ENCODE measurements at regions not wholly inside any gene's neighbourhood (a gene's known extent, or its start where the extent isn't known, plus 50 kb on each side); places are given as distances from the start of the nearest gene placed in this dataset.

DNA sequence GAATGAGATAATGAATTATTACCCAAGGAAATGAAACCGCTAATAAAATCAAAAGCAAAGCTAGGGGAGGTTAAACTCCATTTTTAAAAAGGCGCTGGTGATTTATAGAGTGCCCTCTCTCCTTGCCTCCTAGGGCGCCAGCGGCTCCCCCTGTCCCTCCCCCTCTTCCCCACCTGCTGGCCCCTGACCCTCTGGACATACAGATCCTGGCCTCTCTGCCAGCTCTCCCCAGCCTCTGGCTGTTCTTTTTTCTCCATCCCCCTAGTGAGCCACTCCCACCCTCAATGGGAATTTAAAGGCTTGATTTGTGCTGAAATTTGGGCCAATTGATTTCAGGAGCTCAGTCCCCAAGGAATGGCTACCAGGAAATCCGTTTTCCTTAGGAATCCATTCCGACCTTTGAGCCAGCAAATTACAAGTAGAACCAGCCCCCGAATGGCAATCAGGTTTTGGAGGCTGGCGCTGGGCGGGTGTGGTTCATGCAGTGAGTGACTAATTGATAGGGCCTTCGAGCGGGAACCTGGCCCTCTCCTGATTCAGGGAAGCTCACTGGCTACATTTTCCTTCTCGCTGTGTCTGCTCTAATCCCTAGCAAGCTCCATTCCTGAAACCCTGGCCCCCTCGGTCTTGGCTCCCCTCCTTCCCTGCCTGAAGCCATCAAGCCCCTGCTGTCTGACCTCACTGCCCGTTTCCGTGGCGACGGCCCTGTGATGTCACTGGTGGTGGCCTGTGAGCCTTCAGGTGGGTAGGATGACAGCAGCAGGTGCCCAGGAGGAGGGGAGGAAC is 141.9 kb upstream of the SDK2 start:
- DNase-seq = no peak

- DNase-seq = no peak
These were observed 143.1 kb upstream of the SDK2 start for GRCh38 chr17:73787076-73788059.

GRCh38 chr17:73788111-73788510 is 143.9 kb upstream of the SDK2 start:
- DNase-seq = no peak

GRCh38 chr17:73791121-73791520 is 146.9 kb upstream of the SDK2 start:
- no peak for DNase-seq

- DNase-seq = no peak
These were observed 147.4 kb upstream of the SDK2 start for GRCh38 chr17:73791631-73792030.

GRCh38 chr17:73792994-73793393 is 148.7 kb upstream of the SDK2 start:
- DNase-seq = no peak

DNA sequence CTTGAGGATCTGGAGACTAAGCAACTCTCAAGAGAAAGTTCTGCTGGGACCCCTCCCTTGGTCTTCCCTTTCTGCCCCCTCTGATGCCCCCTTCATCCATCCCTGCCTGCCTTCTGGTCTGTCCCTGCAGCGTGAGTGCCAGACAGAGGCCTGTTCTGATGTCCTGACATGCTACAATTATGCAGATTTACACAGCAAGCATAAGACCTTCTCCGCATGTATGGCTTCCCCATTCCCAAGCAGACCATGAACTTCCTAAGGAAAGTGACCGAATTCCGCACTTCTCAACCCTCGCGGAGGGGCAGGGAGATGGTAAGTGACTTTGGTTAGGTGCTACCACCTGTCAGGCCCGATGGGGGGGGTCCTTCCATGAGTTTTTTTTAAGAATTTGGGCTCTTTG is 150.1 kb upstream of the SDK2 start:
- no peak for DNase-seq

DNA sequence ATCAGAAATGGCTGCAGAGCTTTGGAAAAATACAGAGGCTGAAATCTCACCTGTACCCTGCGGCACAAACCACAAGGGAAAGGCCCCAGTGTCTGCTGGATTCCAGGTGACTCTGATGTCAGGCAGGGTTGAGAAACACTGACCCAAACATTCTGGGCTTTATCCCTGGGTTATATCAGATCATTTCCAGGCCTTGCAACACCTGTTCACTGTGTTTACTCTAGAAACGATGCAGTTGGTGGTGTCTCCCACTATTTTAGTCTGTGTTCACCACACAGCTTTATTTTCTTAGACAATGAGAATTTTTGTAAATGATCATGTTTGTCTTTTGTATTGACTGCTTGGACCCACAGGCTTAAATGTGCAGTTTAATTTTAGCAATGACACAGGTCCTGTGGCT is 151.5 kb upstream of the SDK2 start:
- DNase-seq = no peak

DNA sequence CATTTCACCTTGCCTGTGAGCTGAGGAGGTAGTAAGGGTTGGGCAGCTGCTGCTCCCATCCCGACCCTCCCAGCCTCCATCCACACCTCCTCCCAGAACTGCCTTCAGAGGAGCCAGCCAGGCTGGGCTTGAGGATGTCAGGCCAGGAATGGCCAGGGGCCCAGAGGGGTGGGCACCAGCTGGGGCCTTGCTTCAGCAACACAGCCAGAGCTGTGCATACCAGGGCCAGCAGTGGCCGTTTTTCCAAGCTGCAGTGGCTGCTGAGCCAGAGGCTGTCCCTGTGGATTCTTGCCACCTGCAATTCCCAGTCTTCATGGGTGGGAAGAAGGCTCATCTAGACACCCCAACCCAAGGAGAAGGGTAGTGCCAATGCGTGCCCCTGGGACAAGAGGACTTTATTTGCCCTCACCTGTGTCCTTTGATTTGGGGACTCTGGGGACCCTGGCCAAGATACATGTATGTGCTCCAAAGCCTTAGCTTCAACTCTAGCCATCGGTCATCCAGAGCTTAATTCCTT is 153.4 kb upstream of the SDK2 start:
- no peak for DNase-seq

GRCh38 chr17:73798111-73798748 is 154.0 kb upstream of the SDK2 start:
- DNase-seq = no peak

DNA sequence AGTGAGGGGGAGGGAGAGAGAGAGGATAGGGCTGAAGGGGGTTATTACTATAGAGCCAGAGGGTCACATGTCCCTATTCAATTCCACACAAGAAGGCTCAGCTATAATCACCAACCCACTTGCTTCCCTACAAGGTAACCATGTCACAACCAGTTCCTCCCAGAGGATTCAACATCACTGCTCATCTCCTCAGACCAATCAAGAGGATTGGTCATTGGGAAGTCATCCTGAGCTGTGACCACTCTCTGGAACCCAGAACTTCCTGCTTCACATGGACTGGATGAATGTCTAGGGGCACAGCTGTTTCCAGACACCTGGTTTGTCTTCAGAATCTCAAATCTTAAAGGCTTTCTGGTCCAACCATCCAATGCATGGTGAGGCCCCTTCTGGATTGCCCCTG is 154.9 kb upstream of the SDK2 start:
- DNase-seq = no peak

DNA sequence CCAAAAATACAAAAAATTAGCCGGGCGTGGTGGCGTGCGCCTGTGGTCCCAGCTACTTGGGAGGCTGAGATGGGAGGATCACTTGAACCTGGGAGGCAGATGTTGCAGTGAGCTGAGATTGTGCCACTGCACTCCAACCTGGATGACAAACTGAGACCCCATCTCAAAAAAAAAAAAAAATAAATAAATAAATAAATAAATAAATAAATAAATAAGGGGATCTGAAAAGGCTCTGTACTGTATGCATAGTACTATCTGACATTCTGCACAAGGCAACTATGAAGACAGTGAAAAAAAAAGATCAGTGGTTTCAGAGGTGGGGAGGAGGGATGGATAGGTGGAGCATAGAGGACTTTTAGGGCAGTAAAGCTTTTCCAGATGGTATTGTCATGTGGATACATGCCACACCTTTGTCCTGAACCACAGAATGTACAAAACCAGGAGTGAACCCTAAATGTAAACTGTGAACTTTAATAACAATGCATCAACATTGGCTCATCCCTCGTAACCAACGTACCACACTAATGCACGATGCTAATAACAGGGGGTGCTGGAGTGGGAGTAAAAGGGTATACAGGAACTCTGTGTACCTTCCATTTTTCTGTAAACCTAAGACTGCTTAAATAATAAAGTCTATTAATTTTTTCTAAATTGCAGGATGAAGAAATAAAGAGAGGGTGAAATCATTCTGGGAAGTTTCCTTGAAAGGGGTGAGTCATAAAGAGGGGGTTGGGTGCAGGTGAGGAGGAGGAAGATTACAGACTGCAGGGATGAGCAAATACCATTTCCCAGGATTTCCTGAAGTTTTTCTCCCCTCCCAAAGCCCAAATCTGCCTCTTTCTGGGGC is 155.8 kb upstream of the SDK2 start:
- DNase-seq = no peak

DNA sequence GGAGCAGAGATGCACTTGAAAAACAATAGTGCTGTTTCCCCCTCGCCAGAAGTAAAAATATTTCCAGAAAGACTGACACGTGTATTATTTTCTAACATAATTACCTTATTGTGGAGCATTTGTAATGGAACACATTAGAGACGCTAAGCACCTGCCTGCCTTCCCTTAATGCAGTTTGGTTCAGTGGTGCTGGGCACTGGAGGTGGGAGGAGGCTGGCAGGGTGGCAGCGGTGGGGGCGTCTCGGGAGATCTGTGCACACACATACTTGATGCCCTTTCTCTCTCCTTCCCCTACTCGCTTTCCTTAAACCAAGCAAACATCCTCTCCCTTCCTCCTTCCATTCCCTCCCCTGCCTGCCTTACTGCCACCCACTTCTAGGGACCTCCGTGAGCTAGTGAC is 156.6 kb upstream of the SDK2 start:
- no peak for DNase-seq

DNA sequence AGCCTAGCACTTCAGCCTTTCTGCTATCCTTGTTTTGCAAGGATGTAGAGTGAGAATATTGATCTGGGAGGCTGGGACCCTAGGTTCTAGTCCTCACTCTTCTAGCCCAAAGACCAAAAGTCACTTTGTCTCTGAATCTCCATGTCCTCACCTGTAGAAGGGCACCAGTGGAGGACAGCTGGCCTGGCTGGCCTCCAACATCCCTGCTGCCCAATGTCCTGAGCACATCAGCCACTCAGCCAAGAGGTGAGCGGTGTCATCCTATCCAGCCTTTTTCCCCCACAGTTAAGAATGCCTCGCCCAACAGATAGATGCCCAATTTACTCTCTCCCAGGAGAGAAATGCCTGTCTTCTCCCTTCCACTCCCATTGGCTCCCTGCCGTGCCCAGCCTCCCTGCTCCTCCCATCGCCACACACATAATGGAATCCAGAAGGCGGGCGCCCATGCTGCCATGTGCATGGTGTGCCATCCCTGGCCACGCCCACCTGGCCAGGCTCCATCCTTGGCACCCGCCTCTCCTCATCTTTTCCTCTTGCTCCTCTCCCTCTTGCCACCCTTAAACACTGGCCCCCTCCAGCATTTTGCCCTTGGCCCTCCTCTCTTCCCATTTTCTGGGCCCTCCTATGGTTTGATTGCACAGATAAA is 157.3 kb upstream of the SDK2 start:
- no peak for DNase-seq

DNA sequence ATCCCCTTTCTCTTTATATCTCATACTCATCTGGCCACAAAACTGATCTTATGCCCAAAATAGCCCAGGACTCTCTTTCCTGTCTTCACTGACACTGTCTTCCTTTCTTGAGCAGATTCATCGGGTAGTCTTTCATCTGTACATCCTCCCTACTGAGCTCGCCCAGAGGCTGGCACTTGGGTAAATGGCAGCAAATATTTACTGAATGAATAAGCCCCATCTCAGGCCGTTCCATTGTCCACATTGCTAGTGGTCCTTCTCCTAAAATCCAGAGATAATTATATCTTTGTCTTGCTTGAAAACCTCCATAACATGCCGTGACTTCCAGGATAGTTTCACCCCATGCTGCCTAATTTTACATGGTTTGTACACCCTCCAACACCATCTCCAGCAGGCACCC is 158.1 kb upstream of the SDK2 start:
- DNase-seq = no peak

DNA sequence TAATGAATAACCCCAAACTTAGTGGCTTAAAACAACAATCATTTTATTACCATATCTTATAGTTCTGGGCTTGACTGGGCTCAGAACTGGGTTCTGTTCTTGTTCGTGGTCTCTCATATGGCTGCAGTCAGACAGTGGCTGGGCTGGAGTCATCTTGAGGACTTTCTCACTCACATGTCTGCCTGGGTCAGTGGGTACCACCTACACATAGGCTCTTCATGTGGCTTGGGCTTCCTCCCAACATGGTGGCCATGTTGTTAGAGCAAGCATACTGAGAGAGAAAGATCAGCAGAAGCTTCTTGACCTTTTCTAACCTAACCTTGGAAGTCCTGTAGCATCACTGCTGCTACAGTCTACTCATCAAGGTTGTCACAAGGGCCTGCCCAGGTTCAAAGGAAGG is 158.6 kb upstream of the SDK2 start:
- no peak for DNase-seq

- no peak for DNase-seq
These were observed 159.8 kb upstream of the SDK2 start for GRCh38 chr17:73803964-73804435.

GRCh38 chr17:73806768-73807167 is 162.5 kb upstream of the SDK2 start:
- no peak for DNase-seq

- DNase-seq = no peak
These were observed 169.0 kb upstream of the SDK2 start for GRCh38 chr17:73813201-73813600.

DNA sequence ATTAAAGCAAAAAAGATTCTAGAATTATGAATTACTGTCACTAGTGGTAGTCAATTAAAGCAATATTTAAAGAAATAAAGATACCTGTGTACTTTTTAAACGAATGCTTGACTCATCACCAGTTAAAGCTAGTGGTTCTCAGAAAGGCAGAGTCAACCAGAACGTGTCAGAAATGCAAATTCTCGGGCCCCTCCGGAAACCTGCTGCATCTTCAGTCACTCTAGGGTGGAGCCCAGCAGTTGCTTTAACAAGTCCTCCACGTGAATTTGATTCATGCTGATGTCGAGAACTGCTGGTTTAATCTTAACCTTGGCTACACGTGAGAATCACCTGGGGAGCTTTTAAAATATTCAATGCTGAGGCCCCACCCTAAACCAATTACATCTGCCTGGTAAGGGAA is 169.8 kb upstream of the SDK2 start:
- no peak for DNase-seq

DNA sequence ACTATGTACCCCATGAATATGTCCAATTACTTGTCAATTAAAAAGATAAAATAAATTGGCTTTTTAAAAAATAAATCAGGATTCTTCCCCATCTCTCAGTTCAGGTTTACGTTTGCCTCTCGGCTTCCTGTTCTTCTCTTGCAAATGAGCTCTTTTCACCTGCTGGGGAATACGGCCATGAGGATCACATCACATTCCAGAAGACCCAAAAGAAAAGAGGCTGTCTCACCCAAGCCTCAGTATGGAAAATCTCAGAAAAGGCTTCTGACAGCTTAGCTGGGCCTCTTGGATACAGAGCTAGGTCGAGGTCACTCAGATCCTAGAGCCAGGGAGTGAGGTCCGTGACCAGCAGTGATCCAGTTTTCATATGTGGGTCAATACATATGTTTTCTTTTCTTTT is 171.2 kb upstream of the SDK2 start:
- DNase-seq = no peak
